GM19025 (cell line): ENCODE measurements at regions not wholly inside any gene's neighbourhood (a gene's known extent, or its start where the extent isn't known, plus 50 kb on each side); places are given as distances from the start of the nearest gene placed in this dataset.

ENCODE experiments used
- ATAC-seq: cut with Tn5 transposase; IDR thresholded peaks from one replicate; pipeline ENCODE4 v1.9.1; 2021; ENCODE audit warnings: mild to moderate bottlenecking, low read depth, moderate library complexity; ENCODE audit not compliant: unreplicated experiment

- no peak for ATAC-seq
These were observed 144.6 kb downstream of the LRIG2 start for GRCh38 chr1:113217447-113218208.

GRCh38 chr1:113219377-113219776 lies 146.4 kb downstream of the LRIG2 start:
- ATAC-seq, result no peak

GRCh38 chr1:113219828-113220227 lies 146.8 kb downstream of the LRIG2 start:
- ATAC-seq, result no peak

GRCh38 chr1:113223040-113223439 lies 150.0 kb downstream of the LRIG2 start:
- ATAC-seq, result no peak

- no peak for ATAC-seq
These were observed 150.5 kb downstream of the LRIG2 start for GRCh38 chr1:113223546-113223945.

- ATAC-seq, result peak; percentile 91
These were observed 153.2 kb downstream of the LRIG2 start for GRCh38 chr1:113226148-113226547.

GRCh38 chr1:113231866-113232265 lies 158.4 kb upstream of the MAGI3 start:
- no peak for ATAC-seq

GRCh38 chr1:113233441-113233840 lies 156.9 kb upstream of the MAGI3 start:
- ATAC-seq, result no peak

GRCh38 chr1:113241237-113241636 lies 149.1 kb upstream of the MAGI3 start:
- no peak for ATAC-seq

GRCh38 chr1:113242481-113242880 lies 147.8 kb upstream of the MAGI3 start:
- no peak for ATAC-seq

GRCh38 chr1:113243529-113243928 lies 146.8 kb upstream of the MAGI3 start:
- no peak for ATAC-seq

GRCh38 chr1:113244112-113244820 lies 146.0 kb upstream of the MAGI3 start:
- ATAC-seq, result no peak

- no peak for ATAC-seq
These were observed 145.1 kb upstream of the MAGI3 start for GRCh38 chr1:113245252-113245651.

- ATAC-seq, result no peak
These were observed 143.4 kb upstream of the MAGI3 start for GRCh38 chr1:113246929-113247328.

GRCh38 chr1:113247355-113247754 lies 143.0 kb upstream of the MAGI3 start:
- no peak for ATAC-seq

GRCh38 chr1:113247782-113248181 lies 142.5 kb upstream of the MAGI3 start:
- ATAC-seq, result no peak

- ATAC-seq, result no peak
These were observed 141.8 kb upstream of the MAGI3 start for GRCh38 chr1:113248494-113248893.

GRCh38 chr1:113250161-113250560 lies 140.2 kb upstream of the MAGI3 start:
- ATAC-seq, result no peak

- ATAC-seq, result no peak
These were observed 138.1 kb upstream of the MAGI3 start for GRCh38 chr1:113252166-113252565.

GRCh38 chr1:113253187-113253586 lies 137.1 kb upstream of the MAGI3 start:
- ATAC-seq, result no peak

- no peak for ATAC-seq
These were observed 136.7 kb upstream of the MAGI3 start for GRCh38 chr1:113253590-113253989.
